HG03354 (cell line): ENCODE measurements at regions not wholly inside any gene's neighbourhood (a gene's known extent, or its start where the extent isn't known, plus 50 kb on each side); places are given as distances from the start of the nearest gene placed in this dataset.

Source experiments
- ATAC-seq: cut with Tn5 transposase; IDR thresholded peaks from one replicate; pipeline ENCODE4 v1.9.1; 2021; ENCODE audit warnings: mild to moderate bottlenecking; ENCODE audit not compliant: unreplicated experiment, poor library complexity, severe bottlenecking

DNA sequence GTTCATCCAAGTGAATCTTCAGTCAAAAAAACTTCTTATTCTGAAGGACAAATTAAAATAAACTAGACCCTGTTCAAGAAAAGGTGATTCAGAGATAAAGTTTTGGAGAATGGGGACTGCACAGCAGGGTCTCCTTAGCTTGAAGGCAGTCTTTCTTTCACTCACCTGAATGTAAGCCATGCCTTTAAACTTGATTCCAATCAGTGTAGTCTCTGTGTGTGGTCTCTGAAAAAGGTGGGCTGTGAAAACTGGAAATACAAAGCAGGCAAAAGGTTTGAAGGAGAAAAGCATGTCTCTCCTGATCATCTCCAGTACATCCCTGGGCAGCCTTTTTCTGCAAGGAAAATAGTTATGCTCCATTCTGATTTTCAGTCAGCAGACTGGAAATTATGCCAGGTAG is 188.0 kb upstream of the SASH1 start:
- ATAC-seq, result no peak

DNA sequence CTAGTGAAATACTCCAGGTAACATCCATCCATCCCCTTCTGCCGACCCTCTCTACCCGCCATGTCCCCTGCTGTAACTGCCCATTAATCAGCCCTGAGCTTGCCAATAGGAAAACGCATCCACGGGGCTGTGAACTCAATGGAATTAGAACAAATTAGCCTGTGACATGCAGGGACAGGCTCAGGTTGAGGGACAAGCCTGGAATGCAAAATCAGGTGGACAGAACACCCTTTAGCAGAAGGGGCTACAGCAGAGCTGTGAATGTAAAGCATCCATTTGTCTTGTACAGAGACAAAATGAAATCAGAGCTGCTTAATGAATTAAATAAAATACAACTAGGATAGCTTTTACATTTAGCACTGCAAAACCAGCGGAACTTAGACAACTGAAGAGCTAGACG is 187.3 kb upstream of the SASH1 start:
- no peak for ATAC-seq

DNA sequence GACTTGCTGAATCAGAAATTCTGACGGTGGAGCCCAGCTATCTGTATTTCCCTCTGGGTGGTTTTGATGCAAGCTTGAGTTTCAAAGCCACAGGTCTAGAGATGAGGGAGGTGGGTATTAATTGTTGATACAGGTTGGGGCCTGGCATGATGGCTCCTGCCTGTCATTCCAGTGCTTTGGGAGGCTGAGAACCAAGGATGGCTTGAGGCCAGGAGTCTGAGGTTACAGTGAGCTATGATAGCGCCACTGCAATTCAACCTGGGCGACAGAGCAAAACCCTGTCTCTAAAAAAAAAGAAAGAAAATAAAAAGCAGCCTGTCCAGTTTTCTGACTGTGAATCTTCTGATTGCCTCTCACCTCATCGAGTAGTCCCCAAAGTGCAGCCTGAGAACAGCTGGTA is 184.8 kb upstream of the SASH1 start:
- ATAC-seq, result no peak

DNA sequence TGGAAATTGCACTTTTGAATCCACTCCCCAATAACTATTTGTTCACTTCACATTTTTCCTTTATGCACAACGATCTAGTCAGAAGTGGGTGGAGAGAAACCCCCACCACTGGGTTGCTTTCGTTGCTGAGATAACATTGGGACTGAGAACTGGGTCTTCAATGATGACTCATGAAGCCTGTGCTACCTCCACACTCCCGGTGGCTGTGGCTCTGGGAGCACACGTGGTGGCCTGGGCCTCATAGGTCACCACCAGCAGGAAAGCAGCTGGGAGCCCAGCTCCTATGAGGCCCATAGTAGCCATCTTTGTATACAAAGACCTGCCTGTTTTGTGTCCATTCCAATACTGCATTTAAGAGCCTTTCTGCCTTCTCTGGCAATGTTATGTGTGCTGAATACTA is 178.0 kb upstream of the SASH1 start:
- no peak for ATAC-seq

DNA sequence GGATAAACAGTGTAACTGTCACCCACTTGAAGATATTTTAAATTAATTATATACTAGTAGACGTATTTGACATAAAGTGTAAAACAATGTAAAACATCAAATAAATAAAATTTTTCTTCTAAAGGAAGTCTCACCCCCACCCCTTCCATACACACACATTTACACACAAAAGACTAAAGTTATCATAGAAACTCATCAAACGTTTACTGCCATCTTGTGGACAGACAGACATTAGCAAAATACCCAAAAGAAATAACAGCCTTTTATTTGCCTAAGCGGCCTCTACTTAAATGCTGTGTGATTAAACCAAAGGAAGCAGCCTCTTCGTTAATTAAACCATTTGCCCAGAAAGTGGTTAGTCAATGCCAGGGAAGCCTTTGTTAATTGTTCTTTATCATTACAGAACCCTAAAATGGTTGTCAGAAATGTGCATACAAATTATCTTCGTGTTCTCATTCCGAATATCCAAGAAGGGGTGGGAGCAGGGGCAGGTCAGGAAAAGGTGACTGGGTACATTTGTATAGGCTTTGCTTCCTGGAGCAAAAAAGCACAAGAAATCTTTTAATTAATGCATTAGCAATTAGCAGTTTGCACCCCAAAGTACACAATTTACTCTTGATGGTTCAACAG is 176.2 kb upstream of the SASH1 start:
- peak; percentile 66 for ATAC-seq

DNA sequence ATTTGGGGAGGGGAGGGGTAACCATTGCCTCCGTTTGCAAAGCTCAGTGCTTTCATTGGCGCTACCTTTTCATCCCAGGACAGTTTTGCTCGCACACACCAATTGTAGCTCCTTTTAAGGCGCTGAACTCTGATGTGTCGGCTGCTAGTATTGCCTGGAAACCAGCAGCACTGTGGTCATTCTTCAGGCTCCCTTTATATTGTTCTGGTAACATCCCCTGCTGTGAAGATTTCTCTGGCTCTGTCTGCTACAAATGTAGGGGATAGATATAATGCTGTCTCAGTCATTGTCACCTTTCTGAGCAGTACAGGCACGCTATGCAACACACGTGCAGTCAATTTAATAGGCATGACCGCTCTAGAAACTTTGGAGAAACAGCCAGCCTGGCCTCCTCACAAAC is 172.9 kb upstream of the SASH1 start:
- no peak for ATAC-seq

DNA sequence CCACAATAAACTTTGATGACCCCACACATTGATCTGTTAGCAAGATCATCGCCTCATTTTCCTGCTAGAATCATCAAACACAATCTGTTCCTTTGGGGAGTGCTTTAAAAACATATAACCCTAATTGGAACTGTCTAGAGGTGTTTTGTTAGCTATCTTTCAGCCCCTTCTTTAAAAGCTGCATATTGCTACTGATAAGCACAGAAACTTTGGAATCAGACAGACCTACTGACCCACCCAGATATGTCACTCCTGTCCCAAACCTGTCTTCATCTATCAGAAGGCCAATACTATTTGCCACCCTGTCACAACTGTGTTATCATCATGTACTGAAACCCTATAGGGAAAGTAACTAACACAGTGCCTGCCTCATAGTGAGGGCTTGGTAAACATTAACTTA is 172.4 kb upstream of the SASH1 start:
- no peak for ATAC-seq

DNA sequence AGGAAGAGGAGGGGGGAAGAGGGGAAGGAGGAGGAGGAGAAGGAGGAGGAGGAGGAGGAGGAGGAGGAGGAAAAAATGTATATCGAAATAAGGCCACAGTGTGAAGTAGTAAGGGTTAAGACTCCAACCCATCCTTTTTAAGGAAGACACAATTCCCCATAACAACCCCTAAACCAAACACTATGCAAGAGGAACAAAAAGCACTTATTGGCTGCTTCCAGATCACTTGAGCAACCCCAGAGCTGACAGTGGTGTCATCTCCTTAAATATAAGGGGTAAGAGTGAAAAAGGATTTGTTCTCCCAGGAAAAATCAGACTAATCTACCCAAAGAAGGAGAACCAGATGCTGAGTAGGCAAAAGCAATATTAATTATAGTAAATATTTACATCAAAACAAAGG is 169.1 kb upstream of the SASH1 start:
- no peak for ATAC-seq

DNA sequence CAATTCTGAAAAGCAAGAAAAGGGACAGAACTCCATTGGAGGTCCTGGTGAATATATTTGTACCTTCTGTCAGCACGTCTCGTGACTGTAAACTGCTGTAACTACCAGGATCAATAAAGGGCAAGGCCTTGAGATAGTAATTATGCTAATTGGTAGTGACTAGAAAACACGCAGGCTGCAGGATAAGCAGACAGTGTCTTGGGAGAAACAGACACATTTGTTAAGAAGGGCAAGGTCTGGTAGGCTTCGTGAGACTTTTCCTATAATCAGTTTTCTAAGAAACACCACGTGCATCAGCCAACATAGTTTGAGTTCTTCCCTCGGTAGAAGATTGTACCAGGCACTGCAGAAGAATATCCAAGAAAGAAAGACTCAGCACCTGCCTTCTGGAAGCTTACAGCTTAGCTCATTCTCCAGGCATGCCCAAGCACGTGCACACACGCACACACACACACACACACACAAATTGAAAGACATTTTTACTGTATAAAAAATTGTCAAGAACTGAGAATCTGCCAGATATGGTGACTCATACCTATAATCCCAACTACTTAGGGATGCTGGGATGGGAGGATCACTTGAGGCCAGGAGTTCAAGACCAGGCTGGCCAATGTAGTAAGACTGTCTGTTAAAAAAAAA is 167.0 kb upstream of the SASH1 start:
- ATAC-seq, result no peak

DNA sequence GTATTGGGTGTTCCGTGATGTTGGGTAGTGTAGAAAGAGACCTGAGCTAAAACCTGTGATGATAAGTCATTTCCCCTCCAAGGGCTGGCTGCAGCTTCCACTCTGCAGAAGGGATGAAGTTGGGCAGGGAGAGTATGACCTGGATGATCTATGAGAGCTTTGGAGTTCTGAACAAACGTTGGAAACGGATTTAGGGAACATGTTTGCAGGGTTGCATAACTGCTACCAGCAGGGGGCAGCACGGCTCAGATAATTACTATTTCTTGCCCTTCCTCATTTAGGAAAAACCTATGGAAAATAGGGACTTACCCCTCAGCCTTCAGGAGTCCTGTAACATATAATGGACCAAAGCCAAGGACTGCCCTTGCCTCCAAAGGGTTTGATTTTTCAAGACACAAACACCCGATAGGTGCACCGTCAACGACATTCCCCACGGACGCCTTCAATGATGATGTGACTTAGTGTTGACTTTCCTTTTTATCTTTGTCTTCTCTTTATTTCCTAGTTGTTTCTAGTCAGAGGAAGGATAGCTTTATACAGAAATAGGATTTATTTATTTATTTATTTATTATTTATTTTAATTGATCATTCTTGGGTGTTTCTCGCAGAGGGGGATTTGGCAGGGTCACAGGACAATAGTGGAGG is 164.9 kb upstream of the SASH1 start:
- ATAC-seq, result no peak

DNA sequence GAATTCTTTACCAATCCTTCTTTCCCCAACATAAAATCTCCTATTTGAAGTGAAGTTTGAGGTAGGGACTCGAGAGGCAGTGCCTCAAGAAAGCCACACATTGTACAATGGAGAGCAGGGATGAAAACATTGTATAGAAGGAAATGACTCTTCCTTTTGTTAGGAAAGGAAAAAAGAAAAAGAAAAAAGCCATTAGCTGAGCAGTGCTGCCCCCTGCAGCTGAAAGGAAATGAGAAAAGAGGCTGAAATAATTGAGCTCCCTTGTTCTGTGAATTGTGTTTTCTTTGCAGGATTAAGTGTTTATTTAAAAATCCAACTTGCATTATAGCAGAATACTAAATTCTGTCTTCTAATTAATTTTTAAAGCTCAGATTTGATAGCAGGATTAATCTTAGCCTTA is 162.9 kb upstream of the SASH1 start:
- no peak for ATAC-seq

DNA sequence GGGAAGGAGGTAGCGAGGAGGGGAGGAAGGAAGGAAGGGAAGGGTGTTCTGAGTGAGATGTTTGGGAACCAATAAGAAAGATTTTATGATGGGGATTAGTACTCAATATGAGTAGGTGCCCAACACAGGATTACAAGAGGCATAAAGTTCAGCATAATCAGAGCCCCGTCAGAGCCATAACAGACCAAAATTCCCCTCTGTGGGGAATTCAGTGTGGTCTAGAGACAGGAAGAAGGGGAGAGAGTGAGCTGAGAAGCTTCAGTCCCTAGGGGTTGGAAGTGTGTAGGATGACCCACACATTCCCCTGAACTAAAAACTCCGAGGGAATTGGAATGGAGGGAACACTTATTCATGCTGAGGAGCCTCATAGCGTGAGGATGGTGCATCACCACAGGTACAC is 160.3 kb upstream of the SASH1 start:
- ATAC-seq, result no peak

DNA sequence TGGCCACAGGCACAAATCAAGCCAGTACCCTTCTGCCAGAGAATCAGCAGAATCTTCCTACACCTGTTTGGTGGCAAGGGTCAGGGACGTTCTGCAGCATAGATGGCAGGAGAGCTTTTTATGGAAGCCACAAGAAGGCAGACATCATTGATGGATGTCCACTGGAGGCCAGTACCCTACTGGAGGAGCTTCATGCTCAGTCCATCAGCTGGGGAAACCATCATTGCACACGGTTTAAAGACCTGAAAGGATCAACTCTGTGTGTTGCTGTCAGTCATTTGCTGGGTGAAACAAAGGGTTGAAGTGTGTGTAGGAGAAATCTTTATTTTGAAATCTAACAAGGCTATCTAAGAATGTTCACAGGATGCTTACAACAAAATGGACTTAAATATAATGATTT is 158.9 kb upstream of the SASH1 start:
- ATAC-seq, result no peak

DNA sequence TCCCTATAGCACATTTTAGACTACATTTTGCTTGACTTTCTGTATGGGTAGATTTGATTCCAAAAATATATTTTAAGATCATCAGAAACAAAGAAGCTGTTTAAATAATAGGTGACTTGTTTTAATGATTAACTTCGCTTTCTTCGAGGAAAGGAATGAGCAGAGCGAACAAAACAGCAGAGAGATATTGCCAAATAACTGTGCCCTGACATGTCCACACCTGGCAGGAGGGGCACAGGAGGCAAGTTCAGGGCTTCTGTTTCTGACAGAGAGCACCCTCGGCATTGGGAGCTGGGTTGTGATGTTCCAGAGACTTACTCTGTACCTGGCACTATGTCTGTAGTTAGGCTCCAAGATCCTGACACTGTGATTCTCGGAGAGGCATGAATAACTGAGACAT is 155.7 kb upstream of the SASH1 start:
- ATAC-seq, result no peak

DNA sequence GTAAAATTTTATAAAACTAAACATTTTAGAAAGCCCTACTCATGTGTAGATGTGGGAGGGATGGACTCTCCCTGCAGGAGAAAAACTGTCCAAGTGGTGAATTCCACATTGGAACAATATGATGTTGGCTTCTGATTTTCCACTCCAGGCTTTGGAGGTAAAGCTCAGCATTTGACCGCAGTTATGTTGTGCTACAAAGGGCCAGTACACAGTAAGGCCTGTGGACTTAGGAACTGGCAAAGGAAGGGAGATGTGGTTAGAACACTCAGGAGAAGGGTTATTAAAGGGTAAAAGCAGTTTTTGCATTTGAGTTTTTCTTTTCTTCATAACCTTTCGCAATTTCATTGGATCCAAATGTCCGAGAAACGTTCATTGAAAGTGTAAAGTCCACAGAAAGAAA is 150.3 kb upstream of the SASH1 start:
- no peak for ATAC-seq

DNA sequence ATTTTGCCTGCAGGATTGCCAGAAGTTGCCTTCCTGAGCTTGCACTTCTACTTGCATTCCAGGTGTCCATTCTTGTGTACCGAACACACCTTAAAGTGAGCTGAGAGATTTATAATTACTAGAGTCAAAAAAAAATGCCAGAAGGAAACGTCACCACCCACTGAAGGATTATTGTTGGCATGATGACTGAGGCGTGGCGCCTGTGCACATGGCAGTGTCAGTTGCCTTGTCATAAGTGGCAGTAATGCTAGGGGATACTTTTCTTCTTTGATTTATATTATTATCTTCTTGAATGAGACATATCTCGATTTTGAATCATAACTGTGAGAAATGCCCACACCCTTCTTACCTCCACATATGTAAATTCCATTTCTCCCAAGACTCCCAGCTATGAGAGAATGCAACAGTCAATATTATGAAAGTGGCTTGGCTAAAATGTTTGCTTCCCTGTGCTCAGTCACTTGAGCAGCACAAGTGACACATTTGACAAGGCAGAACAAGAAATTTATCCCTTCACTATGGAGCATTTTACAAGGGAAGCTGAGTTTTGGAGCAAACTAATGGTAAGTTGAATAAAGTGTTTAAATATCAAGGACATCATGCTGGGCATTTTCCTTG is 149.5 kb upstream of the SASH1 start:
- no peak for ATAC-seq

DNA sequence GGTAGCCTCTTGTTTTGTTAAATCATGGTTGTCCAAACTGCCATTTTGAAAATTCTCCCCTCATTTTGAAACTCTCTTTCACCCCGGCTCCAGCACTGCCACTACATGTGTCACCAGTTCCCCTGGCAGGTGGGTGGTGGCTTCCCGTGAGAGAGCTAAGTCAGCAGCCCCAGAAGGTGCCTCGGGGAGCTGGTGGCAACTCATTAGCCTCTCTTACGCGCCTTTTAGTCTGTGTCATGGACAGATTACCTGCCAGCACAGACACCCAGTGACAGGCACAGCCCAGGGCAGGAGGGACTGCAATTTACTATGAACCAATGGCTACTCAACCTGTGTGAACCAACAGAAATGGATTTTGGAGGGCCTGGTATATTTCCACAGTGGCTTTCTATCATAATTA is 147.1 kb upstream of the SASH1 start:
- no peak for ATAC-seq

DNA sequence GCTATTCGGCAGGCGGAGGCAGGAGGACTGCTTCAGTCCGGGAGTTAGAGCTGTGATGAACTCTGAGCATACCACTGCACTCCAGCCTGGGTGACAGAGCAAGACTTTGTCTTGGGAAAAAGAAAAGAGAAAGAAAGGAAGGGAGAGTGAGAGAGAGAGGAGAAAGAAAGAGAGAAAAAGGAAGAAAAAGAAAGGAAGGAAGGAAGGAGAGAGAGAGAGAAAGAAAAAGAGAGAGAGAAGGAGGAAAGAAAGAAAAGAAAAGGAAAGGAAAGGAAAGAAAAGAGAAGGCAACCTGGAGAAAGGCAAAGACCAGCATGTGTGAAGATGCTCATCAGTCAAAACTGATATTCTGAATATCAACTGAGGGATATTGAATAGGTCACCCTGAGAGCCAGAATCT is 143.1 kb upstream of the SASH1 start:
- ATAC-seq, result no peak

DNA sequence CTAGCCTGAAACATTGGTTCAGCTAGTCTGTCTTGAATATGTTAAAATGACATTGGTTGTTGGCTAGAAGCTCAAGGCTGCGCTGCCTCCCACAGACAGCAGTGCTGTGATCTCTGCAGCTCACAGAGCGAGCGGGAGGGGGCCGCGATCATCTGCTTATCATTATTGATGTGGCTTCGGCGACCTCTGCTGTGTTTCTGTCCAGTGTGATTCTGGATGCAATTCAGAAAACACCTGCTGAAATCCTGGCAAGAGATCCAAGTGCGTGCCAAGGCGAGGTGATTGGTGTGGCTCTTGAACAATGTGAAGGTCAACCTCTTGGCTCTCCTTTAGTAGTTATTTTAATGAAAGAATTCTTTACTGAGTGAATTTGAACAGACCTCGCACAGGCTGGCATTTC is 142.3 kb upstream of the SASH1 start:
- ATAC-seq, result no peak

DNA sequence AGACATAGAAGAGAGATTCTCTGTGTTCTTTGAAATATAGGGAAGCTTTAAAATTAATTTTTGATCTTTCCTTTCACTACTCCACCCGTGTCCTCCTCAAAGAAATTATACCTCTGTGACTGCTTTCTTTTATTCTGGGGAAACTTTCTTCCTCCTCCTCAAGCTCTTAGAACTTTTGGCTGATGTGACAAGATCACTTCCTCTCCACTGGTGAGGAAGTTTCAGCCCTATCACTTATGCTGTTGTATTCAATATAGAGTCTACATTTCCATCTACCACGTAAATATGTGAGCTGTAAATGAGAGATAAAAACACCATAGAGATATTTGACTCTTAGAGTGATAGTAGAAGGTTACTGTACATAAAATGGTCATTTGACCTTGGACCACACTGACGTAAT is 141.9 kb upstream of the SASH1 start:
- no peak for ATAC-seq

DNA sequence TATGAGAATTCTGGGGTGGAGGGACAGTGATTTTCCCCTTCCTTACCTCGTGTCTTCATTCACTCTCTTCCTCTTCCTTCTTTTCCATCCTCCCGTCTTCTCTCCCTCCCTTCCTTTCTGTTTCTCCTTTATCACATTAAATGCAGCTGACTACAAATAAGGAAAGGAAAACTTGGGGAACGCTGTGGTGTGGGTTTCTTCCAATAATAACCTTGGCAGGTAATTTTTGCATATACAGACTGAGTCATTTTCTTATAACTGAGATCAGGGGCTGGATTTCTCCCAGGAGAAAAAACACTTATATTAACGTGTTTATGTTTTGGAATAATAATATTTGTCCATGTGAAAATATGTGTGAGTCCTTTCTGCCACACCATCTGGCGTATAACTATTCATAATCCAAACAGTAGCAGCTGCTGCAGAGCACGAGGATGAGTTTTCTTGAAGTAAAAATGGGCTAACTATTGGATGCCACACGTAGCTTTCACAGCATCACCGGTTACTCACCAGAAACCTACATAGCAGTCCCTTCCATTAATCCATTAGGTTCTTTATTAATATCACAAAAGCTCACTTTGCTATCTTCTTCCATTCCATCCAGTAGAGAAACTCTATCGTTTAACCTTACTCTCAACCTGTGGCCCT is 139.2 kb upstream of the SASH1 start:
- no peak for ATAC-seq
